GM21515 (cell line): ENCODE measurements at regions not wholly inside any gene's neighbourhood (a gene's known extent, or its start where the extent isn't known, plus 50 kb on each side); places are given as distances from the start of the nearest gene placed in this dataset.

Experiments used
- ATAC-seq: cut with Tn5 transposase; IDR thresholded peaks from one replicate; pipeline ENCODE4 v1.9.1; 2021; ENCODE audit not compliant: unreplicated experiment

DNA sequence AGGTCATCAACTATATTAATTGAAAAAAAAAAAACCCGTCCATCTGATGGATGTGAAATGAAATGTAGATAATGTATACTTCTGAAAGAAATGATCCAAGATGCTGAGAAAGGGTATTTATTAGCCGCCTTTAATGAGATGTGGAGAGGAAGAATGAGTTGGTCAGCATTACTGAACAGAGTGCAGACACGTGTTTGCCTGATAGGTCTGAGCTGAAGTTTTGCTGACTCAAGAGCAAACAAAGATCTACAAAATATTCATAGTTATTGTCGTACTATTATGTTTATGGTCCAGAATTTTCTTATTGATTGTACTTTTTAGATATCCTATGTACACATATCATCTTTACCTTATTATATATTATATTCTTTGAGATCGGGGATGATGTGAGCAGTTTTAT, 235.3 kb downstream of the RDH14 start:
- no peak for ATAC-seq

DNA sequence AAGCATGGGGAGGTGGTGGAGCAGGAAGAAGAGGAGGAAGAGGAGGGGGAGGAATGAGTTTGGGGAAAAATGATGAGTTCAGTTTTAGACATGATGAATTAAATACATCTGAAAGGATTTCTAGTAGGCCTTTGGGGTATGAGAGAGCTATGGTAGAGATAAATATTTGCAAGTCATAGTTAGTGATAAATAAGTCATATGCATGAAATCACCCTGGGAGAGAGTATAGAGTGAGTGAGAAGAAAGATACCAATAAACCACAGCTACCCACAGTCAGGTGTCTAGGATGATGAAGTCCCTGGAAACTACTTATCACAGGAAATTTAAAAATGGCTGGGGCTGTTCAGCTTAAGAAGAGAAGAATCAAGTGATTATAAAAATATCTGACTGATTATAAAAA, 240.5 kb downstream of the RDH14 start:
- ATAC-seq = no peak

DNA sequence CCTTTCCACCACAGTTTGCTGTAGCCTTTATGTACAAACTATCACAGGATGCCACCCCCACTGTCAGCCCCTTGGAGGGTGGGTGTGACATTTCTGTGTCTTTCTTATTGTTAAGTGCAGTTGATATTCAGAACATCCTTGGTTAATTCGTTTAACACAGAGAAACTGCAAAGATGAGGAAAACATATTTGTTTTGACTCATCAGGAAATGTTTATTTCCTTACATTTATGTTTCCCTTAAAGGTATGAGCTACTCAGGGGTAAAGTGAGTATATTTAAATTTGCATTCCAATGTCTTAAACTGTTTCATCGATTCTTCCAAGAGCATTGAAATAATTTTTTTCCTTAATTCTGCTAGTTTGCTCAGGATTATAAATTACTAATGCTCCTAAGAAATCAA, 243.4 kb downstream of the RDH14 start:
- ATAC-seq = no peak

DNA sequence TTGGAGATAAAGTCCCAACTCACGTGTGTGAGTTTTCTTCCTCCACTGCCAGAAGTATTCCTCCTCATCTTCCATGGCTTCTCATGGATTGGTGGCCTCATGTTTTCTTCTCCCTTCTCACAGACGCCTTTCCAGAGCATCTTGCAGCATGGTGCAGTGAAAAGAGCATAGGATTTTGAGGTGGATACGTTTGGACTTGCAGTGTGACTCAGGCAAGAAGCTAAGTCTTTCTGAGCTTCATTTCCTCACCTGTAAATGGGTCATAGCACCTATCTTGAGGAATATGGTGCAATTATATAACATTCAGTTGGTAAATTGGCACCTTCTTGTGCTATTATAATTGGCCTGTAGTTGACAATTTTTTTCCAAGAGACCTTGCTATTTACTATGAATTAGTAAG, 247.6 kb downstream of the RDH14 start:
- no peak for ATAC-seq

DNA sequence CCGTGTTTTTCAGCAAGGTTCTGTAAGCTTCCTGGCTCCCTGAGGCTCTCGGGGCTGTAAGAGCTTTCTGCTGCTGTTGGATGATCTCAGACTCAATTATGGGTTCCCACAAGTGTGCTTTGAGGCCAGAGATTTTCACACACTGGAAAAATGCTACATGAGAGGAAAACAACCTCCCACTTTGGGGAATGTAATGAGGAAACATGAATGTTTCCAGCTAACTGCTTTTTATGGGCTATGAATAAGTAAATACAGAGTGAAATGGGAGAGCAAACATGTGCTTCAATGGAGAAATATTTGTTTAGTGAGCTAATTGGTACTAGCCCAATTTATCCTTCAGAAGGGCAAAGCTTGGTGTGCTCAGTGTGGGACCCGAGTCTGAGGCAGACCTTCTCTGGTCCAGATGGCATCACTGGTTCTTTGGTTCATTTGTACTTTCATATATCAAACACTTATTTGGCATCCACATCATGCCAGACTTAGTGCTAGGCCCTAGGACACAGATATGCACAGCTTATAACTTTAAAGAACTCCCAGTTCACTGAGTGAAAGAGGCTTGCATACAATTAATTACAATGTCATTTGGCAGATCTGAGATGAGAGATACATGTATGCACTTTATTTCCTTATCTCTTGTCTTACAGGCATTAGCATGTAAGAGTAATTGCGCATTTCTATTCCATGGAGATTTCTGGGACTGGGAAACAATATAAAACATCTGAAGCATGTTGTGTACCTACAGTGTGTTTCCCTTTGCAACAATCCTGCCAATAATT, 248.8 kb downstream of the RDH14 start:
- no peak for ATAC-seq

DNA sequence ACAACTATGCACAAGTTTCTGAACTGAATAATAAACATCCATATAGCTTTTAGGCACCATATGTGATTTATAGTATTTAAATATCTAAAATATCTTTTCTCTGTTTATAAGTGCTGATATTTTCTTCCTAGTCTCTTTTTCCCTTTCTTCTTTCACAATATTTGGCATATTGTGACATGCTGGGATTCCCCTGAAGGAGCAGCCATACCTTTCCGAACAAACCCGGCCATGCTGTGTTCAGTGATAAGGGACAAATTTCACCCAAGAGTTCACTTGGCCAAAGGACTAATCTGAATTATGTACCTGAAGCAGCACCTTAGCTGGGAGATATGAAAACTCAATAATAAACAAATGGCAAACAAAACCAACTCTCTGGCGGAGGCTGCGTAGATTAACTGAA, 250.8 kb downstream of the RDH14 start:
- no peak for ATAC-seq

DNA sequence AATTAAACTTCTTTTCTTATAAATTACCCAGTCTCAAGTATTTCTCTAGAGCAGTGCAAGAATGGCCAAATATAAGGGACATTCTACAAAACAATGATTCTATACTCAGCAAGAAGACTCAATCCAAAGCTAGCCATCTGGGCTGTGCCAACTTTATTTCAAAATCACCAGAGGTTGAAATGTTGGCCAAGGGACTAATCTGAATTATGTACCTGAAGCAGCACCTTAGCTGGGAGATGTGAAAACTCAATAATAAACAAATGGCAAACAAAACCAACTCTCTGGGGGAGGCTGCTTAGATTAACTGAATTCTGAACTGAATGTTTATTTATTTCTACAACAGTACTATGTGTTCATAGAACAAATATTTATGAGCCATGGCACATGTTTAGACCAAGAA, 251.3 kb downstream of the RDH14 start:
- no peak for ATAC-seq

DNA sequence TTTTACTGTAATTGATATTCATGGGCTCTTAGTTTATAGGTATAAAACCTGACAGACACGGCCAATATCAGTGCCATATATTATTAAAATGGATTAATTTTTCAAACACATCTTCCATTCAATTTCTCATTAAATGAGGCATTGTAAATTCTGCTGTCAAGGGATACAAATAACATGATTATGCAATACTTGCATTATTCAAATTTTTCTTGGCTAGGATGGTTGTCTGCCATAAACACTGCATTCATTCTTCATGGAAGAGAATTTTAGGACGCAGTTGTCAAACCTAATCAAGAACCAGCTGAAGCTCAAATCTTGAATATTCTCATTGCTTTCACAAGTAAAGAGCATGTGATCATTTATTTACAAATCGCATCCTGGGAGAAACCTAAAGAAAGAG, 255.6 kb downstream of the RDH14 start:
- ATAC-seq = no peak

DNA sequence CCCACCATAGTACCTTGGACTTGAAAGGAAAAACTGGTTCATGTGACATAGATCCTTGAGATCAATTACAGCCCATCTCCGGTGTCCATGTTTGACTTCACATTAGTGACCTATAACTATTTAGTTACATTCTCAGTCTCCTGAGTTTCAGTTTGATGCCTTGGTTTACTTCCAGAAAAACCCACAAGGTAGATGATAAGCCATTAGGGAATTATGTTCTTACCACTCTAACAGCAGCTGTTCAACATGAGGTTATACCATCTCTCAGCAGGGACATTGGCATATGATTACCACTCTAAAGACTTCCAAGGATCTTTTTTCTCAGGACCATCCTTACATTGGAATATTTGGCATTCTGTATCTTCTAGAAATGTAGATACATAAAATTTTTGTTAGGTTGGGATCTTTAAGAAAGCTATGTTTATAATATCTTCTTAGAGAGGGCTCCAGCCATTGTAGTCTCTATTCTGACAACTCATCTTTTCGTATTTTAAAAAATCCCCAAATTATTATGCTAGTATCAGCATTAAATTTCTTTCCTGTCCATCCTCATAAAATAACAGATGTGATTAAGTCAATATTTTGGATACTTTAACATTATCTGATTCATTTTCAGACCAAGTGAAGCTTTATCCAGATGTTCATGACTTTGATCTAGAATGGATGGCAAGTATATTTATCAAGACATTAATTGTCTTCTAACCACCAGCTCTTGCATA, 258.9 kb downstream of the RDH14 start:
- ATAC-seq = no peak

DNA sequence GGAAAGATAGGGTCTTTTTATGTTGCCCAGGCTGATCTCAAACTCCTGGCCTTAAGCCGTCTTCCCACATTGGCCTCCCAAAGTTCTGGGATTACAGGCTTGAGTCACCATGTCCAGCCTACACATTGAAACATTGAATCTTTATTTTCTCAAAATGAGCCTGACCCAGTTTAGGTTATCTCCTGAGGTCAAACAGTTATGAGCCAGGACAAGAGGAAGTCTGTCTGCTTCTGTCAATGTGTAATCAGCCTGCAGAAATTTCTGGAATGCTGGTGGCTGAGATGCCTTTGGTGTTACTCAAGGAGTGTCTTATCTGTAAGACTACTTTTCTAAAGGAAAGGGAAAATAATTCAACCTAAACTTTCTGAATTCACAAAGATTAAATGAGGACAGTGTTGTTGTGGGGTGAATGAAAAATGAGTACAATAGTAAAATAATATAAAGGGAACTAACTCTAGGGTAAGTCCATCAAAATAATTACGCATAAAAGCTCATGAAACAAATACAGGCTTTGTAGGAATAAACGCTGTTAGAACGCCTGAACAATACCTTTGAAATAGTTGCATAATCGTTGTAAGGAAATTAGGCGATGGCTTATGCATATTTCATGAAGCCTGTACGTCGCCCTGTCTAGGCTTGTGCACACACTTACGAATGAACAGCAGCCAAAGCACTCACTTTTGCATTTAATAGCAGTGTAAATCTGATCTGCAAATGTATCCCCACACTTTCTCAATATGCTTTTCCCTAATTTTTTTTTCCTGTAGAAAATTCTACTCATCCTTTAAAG, 260.8 kb downstream of the RDH14 start:
- ATAC-seq = no peak

DNA sequence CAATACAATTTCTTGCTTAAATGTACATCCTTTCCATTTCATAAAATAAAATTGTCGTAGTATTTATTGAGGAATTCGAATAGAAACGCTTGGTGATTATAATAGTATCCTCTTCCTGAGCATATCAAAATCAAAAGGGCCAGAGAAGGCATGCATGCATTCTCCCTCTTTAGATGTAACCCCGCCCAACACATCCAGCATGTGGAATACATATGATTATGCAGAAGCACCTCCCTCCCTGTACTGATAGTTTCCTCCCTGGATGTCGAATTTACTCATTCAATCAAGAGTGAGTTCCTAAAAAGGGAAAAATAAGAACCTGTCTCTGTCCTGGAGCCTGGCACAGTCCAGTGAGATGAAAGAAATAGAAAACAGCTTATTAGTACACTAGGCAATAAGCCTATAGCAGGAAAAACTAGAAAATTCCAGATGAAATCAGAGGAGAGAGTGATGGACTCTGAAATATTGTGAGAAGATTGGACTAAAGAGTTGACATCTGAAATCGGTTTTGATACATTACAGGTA, 262.9 kb downstream of the RDH14 start:
- no peak for ATAC-seq

DNA sequence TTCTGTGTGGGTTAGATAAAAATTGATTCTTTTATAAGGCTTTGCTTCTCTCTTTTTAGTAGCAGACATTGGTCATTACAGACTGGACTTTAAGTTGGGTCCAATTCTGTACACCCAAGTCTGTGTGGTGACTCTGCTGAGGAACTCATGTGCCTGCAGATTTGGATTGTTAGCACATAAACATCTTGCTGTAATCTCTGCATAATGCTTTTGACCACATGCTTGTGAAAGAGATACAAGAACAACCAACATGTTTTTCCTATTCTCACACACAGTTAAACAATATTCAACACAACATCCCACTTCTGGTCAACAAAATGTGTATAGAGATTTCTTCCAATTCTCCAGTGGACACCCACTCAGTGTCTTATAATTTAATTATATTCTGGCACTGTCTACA, 270.1 kb downstream of the RDH14 start:
- ATAC-seq = no peak

DNA sequence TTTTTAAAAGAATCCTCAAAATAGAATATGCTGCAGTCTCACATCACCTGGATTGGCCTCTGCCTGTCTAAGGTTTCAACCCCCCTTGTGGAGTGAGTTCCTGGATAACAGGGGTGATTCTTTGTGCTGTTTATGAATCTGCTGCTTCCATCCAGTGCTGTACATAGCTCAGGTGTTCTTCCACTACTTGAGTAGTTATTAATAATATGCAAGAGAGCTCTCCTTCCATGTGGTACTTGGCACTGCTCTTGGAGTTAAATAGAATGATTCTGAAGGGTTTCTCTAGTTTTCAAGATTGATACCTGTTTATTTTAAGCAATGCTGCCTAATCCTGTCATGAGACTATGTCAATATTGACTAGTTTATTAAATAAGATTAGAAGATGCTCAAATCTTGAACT, 273.6 kb downstream of the RDH14 start:
- no peak for ATAC-seq

DNA sequence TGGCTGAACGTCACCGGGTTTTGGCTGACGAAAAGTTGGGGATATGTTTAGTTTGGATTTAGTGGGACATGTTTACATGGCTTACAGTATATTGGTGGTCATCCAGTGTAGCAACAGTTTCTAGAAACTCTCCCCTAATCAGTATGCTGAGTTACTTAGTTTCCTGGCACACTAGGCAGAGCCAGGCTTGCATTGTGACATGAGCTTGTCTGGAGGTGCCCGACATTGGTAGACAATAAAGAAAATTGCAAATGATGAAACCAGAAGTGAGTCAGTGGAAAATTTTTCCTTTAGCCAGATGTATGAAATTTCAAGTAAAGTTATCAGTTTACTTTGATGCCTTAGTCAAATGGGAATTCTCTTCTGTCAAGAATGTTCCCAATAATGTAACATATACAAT, 276.1 kb downstream of the RDH14 start:
- no peak for ATAC-seq

DNA sequence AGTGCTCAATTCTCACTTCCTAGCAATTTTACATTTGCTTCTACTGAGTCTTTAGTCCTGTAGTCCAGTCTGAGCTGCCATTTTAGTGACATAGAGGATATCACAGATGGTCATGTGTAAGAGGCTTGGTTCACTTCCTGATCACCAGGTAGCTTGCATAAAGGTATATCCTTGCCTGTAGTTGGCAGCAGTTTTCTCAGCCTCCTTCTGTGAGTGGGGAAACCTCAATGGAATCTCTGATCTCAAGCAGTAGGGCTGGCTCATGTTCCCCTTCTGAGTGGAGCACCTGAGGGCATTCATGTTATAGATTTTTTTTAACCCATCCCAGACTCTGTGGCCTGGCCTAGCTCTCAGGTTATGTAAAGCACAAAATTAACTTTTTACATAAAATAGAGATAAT, 278.4 kb downstream of the RDH14 start:
- ATAC-seq = no peak

DNA sequence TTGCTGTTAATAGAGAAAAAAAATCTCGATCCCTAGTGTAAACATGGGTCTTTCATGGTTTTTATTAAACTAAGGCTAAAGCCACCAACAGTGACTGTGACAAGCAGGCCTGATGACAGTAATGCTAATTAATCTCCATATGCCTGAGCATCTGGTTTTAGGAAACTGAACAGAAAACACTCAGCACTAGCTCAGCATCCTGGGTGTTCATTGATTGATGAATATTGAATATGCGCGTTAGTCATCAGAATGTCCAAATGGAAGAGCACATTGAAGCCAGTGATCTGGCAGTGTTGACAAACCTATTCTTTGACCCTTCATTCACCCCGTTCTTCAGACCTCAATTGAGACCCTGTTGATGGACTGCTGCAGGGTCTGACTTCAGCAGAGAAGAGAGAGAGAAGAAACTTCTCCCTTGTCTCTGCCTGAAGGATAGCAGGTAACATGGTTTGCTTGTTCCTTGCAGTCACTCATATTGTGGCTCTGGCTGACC, 283.8 kb downstream of the RDH14 start:
- ATAC-seq = no peak

DNA sequence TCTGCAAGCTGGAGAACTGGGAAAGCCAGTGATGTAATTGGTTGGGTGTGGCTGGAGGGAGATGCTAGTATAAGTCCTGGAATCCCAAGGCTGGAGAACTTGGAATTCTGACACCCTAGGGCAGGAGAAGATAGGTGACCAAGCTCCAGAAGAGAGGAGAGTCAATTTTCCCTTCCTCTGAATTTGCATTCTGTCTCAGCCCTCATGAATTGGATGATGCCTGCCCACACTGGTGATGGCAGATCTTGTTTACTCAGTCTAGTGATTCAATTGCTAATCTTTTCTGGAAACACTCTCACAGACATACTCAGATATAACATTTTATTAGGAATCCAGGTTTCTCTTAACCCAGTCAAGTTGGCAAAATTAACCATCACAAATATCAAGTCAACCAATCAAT, 287.2 kb downstream of the RDH14 start:
- ATAC-seq = no peak

DNA sequence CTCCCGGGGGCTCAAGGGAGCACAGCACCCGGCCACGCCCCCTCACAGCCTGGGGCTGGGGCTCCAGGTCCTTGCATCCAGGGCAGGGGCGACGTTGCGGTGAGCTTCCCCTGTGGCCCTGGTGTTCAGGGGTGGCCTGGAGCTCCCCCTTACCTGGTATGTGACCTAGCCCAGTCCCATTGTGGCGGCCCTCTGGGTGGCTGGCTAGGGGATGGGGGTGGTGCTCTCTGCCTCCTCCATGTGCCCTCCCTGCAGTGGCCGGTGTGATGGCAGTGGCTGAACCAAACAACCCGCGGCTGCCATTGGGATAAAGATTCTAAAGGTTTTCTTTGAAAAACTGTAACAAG, 288.3 kb downstream of the RDH14 start:
- ATAC-seq = no peak

DNA sequence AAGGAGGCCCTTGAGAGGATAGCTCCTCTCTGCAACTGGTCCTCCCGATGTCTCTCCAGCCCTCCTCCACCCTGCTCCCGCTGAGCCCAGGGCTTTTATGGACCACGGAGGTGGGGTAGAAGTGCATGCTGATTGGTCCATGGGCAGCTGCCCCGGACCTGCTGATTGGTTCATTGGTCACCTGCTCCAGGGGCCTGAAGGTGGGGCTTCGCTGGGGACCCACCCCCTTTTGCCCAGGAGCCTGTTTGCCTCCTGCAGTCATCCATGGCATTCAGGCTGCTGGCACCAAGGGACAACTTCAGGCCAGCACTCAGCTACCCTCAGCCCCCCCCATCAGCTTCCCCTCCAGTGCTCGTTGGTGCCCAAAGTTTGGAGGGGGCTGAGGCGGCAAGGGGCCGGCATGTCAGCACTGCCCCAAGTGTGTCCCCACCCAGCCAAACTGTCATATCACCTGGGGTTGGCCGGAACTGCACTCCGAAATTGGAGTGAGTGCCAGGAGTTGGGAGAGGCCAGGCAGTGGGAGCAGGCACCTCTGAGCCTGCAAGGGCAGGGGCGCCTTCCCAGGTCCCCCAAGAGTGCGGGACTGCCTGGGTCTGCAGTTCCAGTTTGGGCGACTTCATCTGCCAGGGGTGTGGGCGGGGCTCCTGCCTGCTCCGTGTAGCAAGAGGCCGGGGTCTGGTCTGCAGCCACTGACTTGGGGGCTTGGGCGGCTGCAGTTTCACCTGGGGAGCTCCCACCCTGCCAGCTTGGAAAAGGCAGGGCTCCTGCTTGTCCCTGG, 288.9 kb downstream of the RDH14 start:
- ATAC-seq = no peak

DNA sequence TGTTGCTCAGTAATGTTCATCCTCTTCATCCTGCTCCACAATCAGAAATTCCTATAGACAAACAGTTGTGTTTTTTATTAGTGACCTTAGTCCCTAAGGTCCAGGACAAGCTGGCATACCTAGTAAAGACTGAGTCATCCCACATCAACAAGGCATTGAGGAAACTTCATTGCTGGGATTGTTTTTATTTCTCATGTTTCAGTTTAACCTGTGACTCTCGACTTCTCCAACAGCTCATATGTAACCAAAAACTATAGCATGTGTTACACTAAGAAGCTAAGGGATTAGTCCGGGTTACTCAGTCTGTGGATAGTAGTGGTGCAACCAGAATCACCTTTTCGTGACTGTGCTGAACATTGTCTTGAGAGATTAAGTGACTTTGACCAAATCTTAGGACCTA, 292.1 kb downstream of the RDH14 start:
- ATAC-seq = no peak

DNA sequence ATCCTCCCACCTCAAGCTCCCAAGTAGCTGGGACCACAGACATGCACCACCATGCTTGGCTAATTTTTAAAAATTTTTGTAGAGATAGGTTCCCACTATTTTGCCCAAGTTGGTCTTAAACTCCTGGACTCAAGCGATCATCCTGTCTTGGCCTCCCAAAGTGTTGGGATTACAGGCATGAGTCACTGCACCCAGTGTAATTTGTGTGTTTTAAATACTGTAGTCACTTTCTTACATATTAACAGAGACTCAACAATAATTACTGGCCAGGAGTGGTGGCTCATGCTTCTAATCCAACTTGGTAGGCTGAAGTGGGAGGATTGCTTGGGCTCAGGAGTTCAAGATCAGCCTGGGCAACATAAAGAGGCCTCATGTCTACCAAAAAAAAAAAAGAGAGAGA, 293.0 kb downstream of the RDH14 start:
- ATAC-seq = no peak
